ENCODE measurements at regions not wholly inside any gene's neighbourhood (a gene's known extent, or its start where the extent isn't known, plus 50 kb on each side); places are given as distances from the start of the nearest gene placed in this dataset.

GRCh38 chr14:103228076-103228806 is 105.0 kb downstream of the TNFAIP2 start:
- TF ChIP-seq POLR2A (IDR thresholded peaks at IDR 0.05; ENCODE audit: low read depth, low read length) (no peak), EZH2 (IDR thresholded peaks at IDR 0.05; ENCODE audit: borderline replicate concordance, low read depth, low read length, severe bottlenecking) (no peak), MYC (IDR thresholded peaks at IDR 0.05; ENCODE audit: low read depth, low read length) (no peak), FOS (IDR thresholded peaks at IDR 0.05; ENCODE audit: borderline replicate concordance, insufficient read depth, low read length) (no peak), CTCF (IDR thresholded peaks at IDR 0.05; ENCODE audit: extremely low read depth in 1 of 2, insufficient read depth in 1 of 2, low read depth in 1 of 2, low read length in 2 of 2) (no peak), GATA2 (IDR thresholded peaks at IDR 0.05; ENCODE audit: insufficient read depth, insufficient read length, low read depth, low read length) (no peak), JUN (IDR thresholded peaks at IDR 0.05; ENCODE audit: borderline replicate concordance, insufficient read depth, insufficient read length, low read depth) (no peak), POLR2AphosphoS5 (IDR thresholded peaks at IDR 0.05; ENCODE audit: insufficient read depth, low read depth, low read length) (no peak)
- TF ChIP-seq, protein P1, sequence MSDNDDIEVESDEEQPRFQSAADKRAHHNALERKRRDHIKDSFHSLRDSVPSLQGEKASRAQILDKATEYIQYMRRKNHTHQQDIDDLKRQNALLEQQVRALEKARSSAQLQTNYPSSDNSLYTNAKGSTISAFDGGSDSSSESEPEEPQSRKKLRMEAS (IDR thresholded peaks at IDR 0.05; ENCODE audit: insufficient read depth, insufficient read length) = no peak
- Histone ChIP-seq H3K9me3 (replicated peaks; ENCODE audit: control insufficient read depth, insufficient read depth, low read length) (no peaks in the 10 kb centered on the region), H3K79me2 (ENCODE audit: control insufficient read depth, insufficient read depth, low read length) (no peaks in the 10 kb centered on the region), H3K27ac (ENCODE audit: insufficient read depth, low read depth, low read length) (no peak overlapping the region), H4K20me1 (replicated peaks; ENCODE audit: control insufficient read depth, extremely low read depth, insufficient read depth, low read length) (no peaks in the 10 kb centered on the region), H3K9me1 (replicated peaks; ENCODE audit: control insufficient read depth, extremely low read depth, insufficient read depth, low read length) (no peaks in the 10 kb centered on the region), H3K4me3 (replicated peaks in 1 of 3; ENCODE audit: insufficient read depth in 1 of 3, low read depth in 1 of 3, low read length in 3 of 3) (no peak overlapping the region), H3K27me3 (ENCODE audit: control insufficient read depth in 2 of 2, insufficient read depth in 2 of 2, low read length in 2 of 2) (peaks cover 0 to 3% of the 10 kb centered on the region in 2 experiments), H3K36me3 (ENCODE audit: control insufficient read depth in 2 of 2, extremely low read depth in 1 of 2, insufficient read depth in 2 of 2, low read length in 2 of 2) (no peaks in the 10 kb centered on the region), H2AFZ (ENCODE audit: low read depth, low read length) (no peak overlapping the region), H3K4me2 (ENCODE audit: insufficient read depth, low read length) (no peak overlapping the region), H3K4me1 (ENCODE audit: control insufficient read depth, extremely low read depth, insufficient read depth, low read length) (no peaks in the 10 kb centered on the region), H3K9ac (replicated peaks; ENCODE audit: extremely low read depth, insufficient read depth, low read length) (no peak overlapping the region)
- POLR2A ChIA-PET = no interaction called here
- DNase-seq (ENCODE audit: low read depth, low spot score) = no peak
- dilution Hi-C loops (cut with MboI; ENCODE audit: extremely low pct_ligation_motif_present, low sequenced_read_pairs) = no loop called here
- BruUV-seq (replicated peaks) = no TSS peak
- FAIRE-seq = no peak
- CTCF ChIA-PET = no interaction called here
- intact Hi-C loops (cut with micrococcal nuclease) = no loop called here

All from endothelial cell of umbilical vein (primary cell).